ENCODE measurements at regions not wholly inside any gene's neighbourhood (a gene's known extent, or its start where the extent isn't known, plus 50 kb on each side); places are given as distances from the start of the nearest gene placed in this dataset.

GRCh38 chr16:5158494-5158893, 60.9 kb upstream of the EEF2KMT start:
- Histone ChIP-seq H3K23ac (ENCODE audit: low read depth, low read length) (no peak overlapping the region), H3K27ac (ENCODE audit: insufficient read depth, low read length) (no peak overlapping the region), H3K9me1 (ENCODE audit: insufficient read depth, low read length) (no peaks in the 10 kb centered on the region), H2BK20ac (ENCODE audit: low read depth, low read length) (no peak overlapping the region), H3K56ac (ENCODE audit: extremely low read depth, insufficient read depth, low read length) (no peak overlapping the region), H3K36me3 (ENCODE audit: control insufficient read depth, insufficient read depth, low read length) (no peaks in the 10 kb centered on the region), H2BK120ac (ENCODE audit: low read depth, low read length) (no peak overlapping the region), H2AK9ac (replicated peaks; ENCODE audit: low read depth, low read length, poor library complexity) (no peak overlapping the region), H3K4me2 (ENCODE audit: low read depth, low read length) (no peak overlapping the region), H3K4ac (ENCODE audit: low read depth, low read length) (no peak overlapping the region), H2BK15ac (ENCODE audit: low read depth, low read length) (no peak overlapping the region), H4K8ac (ENCODE audit: low read depth in 2 of 2, low read length in 2 of 2) (no peak overlapping the region), H3K9ac (ENCODE audit: low read depth, low read length) (no peak overlapping the region), H3K4me3 (ENCODE audit: insufficient read depth, low read depth, low read length) (no peak overlapping the region), H3K14ac (replicated peaks; ENCODE audit: low read depth, low read length) (no peak overlapping the region), H3K4me1 (ENCODE audit: control insufficient read depth, insufficient read depth, low read length) (no peaks in the 10 kb centered on the region), H3K9me3 (ENCODE audit: control insufficient read depth, insufficient read depth, low read length) (no peaks in the 10 kb centered on the region), H2AFZ (replicated peaks; ENCODE audit: low read length, poor library complexity) (no peak overlapping the region), H2AK5ac (ENCODE audit: low read depth, low read length) (no peak overlapping the region), H4K91ac (ENCODE audit: insufficient read depth, low read depth, low read length) (no peak overlapping the region), H2BK5ac (ENCODE audit: low read depth, low read length, poor library complexity, severe bottlenecking) (no peak overlapping the region), H3K27me3 (ENCODE audit: control insufficient read depth, insufficient read depth, low read length) (no peaks in the 10 kb centered on the region), H4K5ac (ENCODE audit: low read depth, low read length) (no peak overlapping the region), H3K79me1 (ENCODE audit: low read depth in 1 of 2, low read length in 2 of 2) (no peaks in the 10 kb centered on the region), H4K20me1 (ENCODE audit: insufficient read depth, low read length) (no peaks in the 10 kb centered on the region), H3K18ac (ENCODE audit: low read depth, low read length) (no peak overlapping the region)
- no TSS peak for BruUV-seq (replicated peaks)
- intact Hi-C loops (cut with micrococcal nuclease) = no loop called here
- dilution Hi-C loops (cut with HindIII; ENCODE audit: low sequenced_read_pairs, unreplicated experiment) = no loop called here
- WGBS, 2 experiments (ENCODE audit: extremely low coverage in 2 of 2, insufficient read length in 1 of 2) = no CpG with 5 or more reads among the region's 3 CpGs
- in situ Hi-C loops (cut with MboI; ENCODE audit: low sequenced_read_pairs) = no loop called here
- POLR2A ChIA-PET (ENCODE audit: unreplicated experiment) = no interaction called here
- DNase-seq = no peak
- CTCF ChIA-PET = no interaction called here
- TF ChIP-seq ELK1 (IDR thresholded peaks at IDR 0.05; ENCODE audit: borderline replicate concordance, low read depth, low read length) = no peak
- no peak for TF ChIP-seq FOS (IDR thresholded peaks at IDR 0.05; ENCODE audit: low read depth, low read length)
- TF ChIP-seq CHD1 (IDR thresholded peaks at IDR 0.05; ENCODE audit: low read depth, low read length) = no peak
- no peak for TF ChIP-seq MAZ (IDR thresholded peaks at IDR 0.05; ENCODE audit: borderline replicate concordance, low read depth, low read length)
- TF ChIP-seq, protein P1, sequence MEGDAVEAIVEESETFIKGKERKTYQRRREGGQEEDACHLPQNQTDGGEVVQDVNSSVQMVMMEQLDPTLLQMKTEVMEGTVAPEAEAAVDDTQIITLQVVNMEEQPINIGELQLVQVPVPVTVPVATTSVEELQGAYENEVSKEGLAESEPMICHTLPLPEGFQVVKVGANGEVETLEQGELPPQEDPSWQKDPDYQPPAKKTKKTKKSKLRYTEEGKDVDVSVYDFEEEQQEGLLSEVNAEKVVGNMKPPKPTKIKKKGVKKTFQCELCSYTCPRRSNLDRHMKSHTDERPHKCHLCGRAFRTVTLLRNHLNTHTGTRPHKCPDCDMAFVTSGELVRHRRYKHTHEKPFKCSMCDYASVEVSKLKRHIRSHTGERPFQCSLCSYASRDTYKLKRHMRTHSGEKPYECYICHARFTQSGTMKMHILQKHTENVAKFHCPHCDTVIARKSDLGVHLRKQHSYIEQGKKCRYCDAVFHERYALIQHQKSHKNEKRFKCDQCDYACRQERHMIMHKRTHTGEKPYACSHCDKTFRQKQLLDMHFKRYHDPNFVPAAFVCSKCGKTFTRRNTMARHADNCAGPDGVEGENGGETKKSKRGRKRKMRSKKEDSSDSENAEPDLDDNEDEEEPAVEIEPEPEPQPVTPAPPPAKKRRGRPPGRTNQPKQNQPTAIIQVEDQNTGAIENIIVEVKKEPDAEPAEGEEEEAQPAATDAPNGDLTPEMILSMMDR (conservative IDR thresholded peaks at IDR 0.05; ENCODE audit: low read depth, low read length) = no peak
- no peak for TF ChIP-seq RAD21 (IDR thresholded peaks at IDR 0.05; ENCODE audit: low read length)
- no peak for TF ChIP-seq BHLHE40 (IDR thresholded peaks at IDR 0.05; ENCODE audit: low read depth, low read length)
- no peak for TF ChIP-seq RFX5 (IDR thresholded peaks at IDR 0.05; ENCODE audit: low read depth, low read length)
- TF ChIP-seq CEBPB (IDR thresholded peaks at IDR 0.05; ENCODE audit: low read depth, low read length) = no peak
- TF ChIP-seq MXI1 (IDR thresholded peaks at IDR 0.05; ENCODE audit: borderline replicate concordance, low read depth, low read length) = no peak
- TF ChIP-seq SMC3 (IDR thresholded peaks at IDR 0.05; ENCODE audit: low read depth, low read length) = no peak
- TF ChIP-seq POLR2A (IDR thresholded peaks at IDR 0.05; ENCODE audit: low read depth, low read length) = no peak
- no peak for TF ChIP-seq MAFK (IDR thresholded peaks at IDR 0.05; ENCODE audit: low read depth, low read length)
- TF ChIP-seq NFE2L2 (IDR thresholded peaks at IDR 0.05; ENCODE audit: low read depth, low read length) = no peak
- no peak for TF ChIP-seq RCOR1 (IDR thresholded peaks at IDR 0.05; ENCODE audit: insufficient replicate concordance, low read length)
- ATAC-seq (ENCODE audit: low read depth) = no peak
